Neural cell (in vitro differentiated cells): ENCODE measurements at regions not wholly inside any gene's neighbourhood (a gene's known extent, or its start where the extent isn't known, plus 50 kb on each side); places are given as distances from the start of the nearest gene placed in this dataset.
A peak's percentile ranks its signal among the peaks of the same experiment; 100 is the strongest.

Experiments used
- H2AFZ ChIP-seq: fragments of 200-600, 300-800 bp; sonication (generic), shearing (Covaris generic); 2 replicates; pipeline ENCODE4 v1.6.0; 2014; ENCODE audit warnings: low read depth, mild to moderate bottlenecking, antibody characterized with exemption, low read length, moderate library complexity
- H3F3A ChIP-seq: fragments of 200-600 bp; shearing (Covaris generic); 2 replicates; pipeline ENCODE4 v1.6.1; 2016; ENCODE audit warnings: mild to moderate bottlenecking, moderate library complexity, mixed read lengths, antibody characterized with exemption, low read length; ENCODE audit not compliant: insufficient read depth, poor library complexity, severe bottlenecking
- H3K27ac ChIP-seq: fragments of 200-600, 300-800 bp; sonication (generic), shearing (Covaris generic); 2 replicates; pipeline ENCODE4 v1.5.1; 2014; ENCODE audit warnings: mild to moderate bottlenecking, low read length, moderate library complexity
- H3K27me3 ChIP-seq: fragments of 300-800, 200-600 bp; sonication (generic), shearing (Covaris generic); 2 replicates; pipeline ENCODE4 v1.6.0; 2014; ENCODE audit warnings: mild to moderate bottlenecking, low read depth, low read length, moderate library complexity; ENCODE audit not compliant: insufficient read depth
- H3K36me3 ChIP-seq: fragments of 300-800, 200-600 bp; sonication (generic), shearing (Covaris generic); 2 replicates; pipeline ENCODE4 v1.5.1; 2014; ENCODE audit warnings: mild to moderate bottlenecking, antibody characterized with exemption, low read length, moderate library complexity; ENCODE audit not compliant: insufficient read depth
- H3K4me2 ChIP-seq: fragments of 300-800, 200-600 bp; sonication (generic), shearing (Covaris generic); 2 replicates; pipeline ENCODE4 v1.6.0; 2014; ENCODE audit warnings: mild to moderate bottlenecking, low read length
- H3K4me3 ChIP-seq: fragments of 300-800, 200-600 bp; sonication (generic), shearing (Covaris generic); 2 replicates; pipeline ENCODE4 v1.5.1; 2014; ENCODE audit warnings: mild to moderate bottlenecking, low read length, moderate library complexity
- H3K79me2 ChIP-seq: fragments of 200-600 bp; shearing (Covaris generic); replicated peaks from 2 replicates; pipeline ENCODE4 v1.6.0; 2014; ENCODE audit warnings: mild to moderate bottlenecking, low read length, moderate library complexity; ENCODE audit not compliant: insufficient read depth
- H3K9ac ChIP-seq: fragments of 300-800, 200-600 bp; sonication (generic), shearing (Covaris generic); 2 replicates; pipeline ENCODE4 v1.6.1; 2016; ENCODE audit warnings: mild to moderate bottlenecking, low read length, mixed read lengths
- H3K9me2 ChIP-seq: fragments of 200-600 bp; shearing (Covaris generic); 2 replicates; pipeline ENCODE4 v1.6.1; 2016; ENCODE audit warnings: mild to moderate bottlenecking, low read length, mixed read lengths; ENCODE audit not compliant: insufficient read depth
- H3K9me3 ChIP-seq: fragments of 200-600, 300-800 bp; sonication (generic), shearing (Covaris generic); 2 replicates; pipeline ENCODE4 v1.6.1; 2016; ENCODE audit warnings: mild to moderate bottlenecking, mixed run types, low read length, moderate library complexity, mixed read lengths
- H4K20me1 ChIP-seq: fragments of 200-600 bp; shearing (Covaris generic); 2 replicates; pipeline ENCODE4 v1.6.1; 2016; ENCODE audit warnings: mild to moderate bottlenecking, mixed run types; ENCODE audit not compliant: insufficient read depth
- CTCF ChIP-seq: fragments of 450-650 bp; IDR thresholded peaks from 2 replicates; pipeline ENCODE4 v1.5.1; 2014; ENCODE audit warnings: antibody characterized with exemption, mild to moderate bottlenecking, moderate library complexity; ENCODE audit not compliant: poor library complexity, severe bottlenecking
- EP300 ChIP-seq: fragments of 450-650 bp; conservative IDR thresholded peaks from 2 replicates; pipeline ENCODE4 v1.6.1; 2014; ENCODE audit warnings: antibody characterized with exemption, mild to moderate bottlenecking, moderate library complexity; ENCODE audit not compliant: poor library complexity, severe bottlenecking
- EZH2 ChIP-seq: fragments of 200-600, 300-800 bp; shearing (Covaris generic), sonication (generic); IDR thresholded peaks from 2 replicates; pipeline ENCODE4 v1.6.1; 2014; ENCODE audit warnings: antibody characterized with exemption, low read length, borderline replicate concordance, mild to moderate bottlenecking; ENCODE audit not compliant: insufficient read depth, poor library complexity, severe bottlenecking
- MXI1 ChIP-seq: fragments of 450-650 bp; conservative IDR thresholded peaks from 2 replicates; pipeline ENCODE4 v1.6.1; 2014; ENCODE audit warnings: antibody characterized with exemption, mild to moderate bottlenecking; ENCODE audit not compliant: poor library complexity, severe bottlenecking
- POLR2AphosphoS5 ChIP-seq: IDR thresholded peaks from 2 replicates; pipeline ENCODE4 v1.6.1; 2012
- RAD21 ChIP-seq: fragments of 450-650 bp; conservative IDR thresholded peaks from 2 replicates; pipeline ENCODE4 v1.6.1; 2014; ENCODE audit warnings: antibody characterized with exemption, mild to moderate bottlenecking, moderate library complexity
- REST ChIP-seq: IDR thresholded peaks from 2 replicates; pipeline ENCODE4 v1.6.1; 2012; ENCODE audit warnings: borderline replicate concordance
- SMC3 ChIP-seq: fragments of 450-650 bp; conservative IDR thresholded peaks from 2 replicates; pipeline ENCODE4 v1.6.1; 2014; ENCODE audit warnings: antibody characterized with exemption, mild to moderate bottlenecking, moderate library complexity; ENCODE audit not compliant: poor library complexity
- TAF1 ChIP-seq: IDR thresholded peaks from 2 replicates; pipeline ENCODE4 v1.6.1; 2012; ENCODE audit warnings: low read depth

- no peak overlapping the region for H2AFZ ChIP-seq
- no peaks in the 10 kb centered on the region for H3K9me3 ChIP-seq
- H3K9me2 ChIP-seq, result no peaks in the 10 kb centered on the region
- H3K36me3 ChIP-seq, result no peaks in the 10 kb centered on the region
- no peaks in the 10 kb centered on the region for H4K20me1 ChIP-seq
- H3K4me3 ChIP-seq, result peak overlapping the region; percentile 44
- peaks cover 31% of the 10 kb centered on the region for H3K79me2 ChIP-seq
- TF ChIP-seq MXI1 (no peak), SMC3 (no peak), REST (no peak), TAF1 (no peak), EZH2 (no peak), POLR2AphosphoS5 (no peak), RAD21 (no peak), EP300 (peak; percentile 46)
- H3F3A ChIP-seq, result peaks cover 5% of the 10 kb centered on the region
- no peaks in the 10 kb centered on the region for H3K27me3 ChIP-seq
- H3K27ac ChIP-seq, result peak overlapping the region; percentile 97
- peak overlapping the region; percentile 16 for H3K4me2 ChIP-seq
- H3K9ac ChIP-seq, result peak overlapping the region; percentile 70
Measured at GRCh38 chr5:82985763-82986162, 91.4 kb downstream of the TMEM167A start.

GRCh38 chr5:82984786-82985735, 92.1 kb downstream of the TMEM167A start:
- Histone ChIP-seq H3K27ac (peak overlapping the region; percentile 97), H3K4me2 (peak overlapping the region; percentile 65), H3F3A (peaks cover 5% of the 10 kb centered on the region), H3K9me2 (no peaks in the 10 kb centered on the region), H3K79me2 (peaks cover 26% of the 10 kb centered on the region), H3K9me3 (no peaks in the 10 kb centered on the region), H3K4me3 (peak overlapping the region; percentile 44), H2AFZ (no peak overlapping the region), H3K9ac (peak overlapping the region; percentile 70), H3K36me3 (no peaks in the 10 kb centered on the region), H4K20me1 (no peaks in the 10 kb centered on the region), H3K27me3 (no peaks in the 10 kb centered on the region)
- TF ChIP-seq TAF1 (no peak), REST (peak; percentile 92), SMC3 (peak; percentile 56), MXI1 (peak; percentile 32), POLR2AphosphoS5 (peak; percentile 73), EZH2 (no peak), CTCF (no peak), RAD21 (peak; percentile 51), EP300 (peak; percentile 97)
